ENCODE measurements at regions not wholly inside any gene's neighbourhood (a gene's known extent, or its start where the extent isn't known, plus 50 kb on each side); places are given as distances from the start of the nearest gene placed in this dataset.

DNA sequence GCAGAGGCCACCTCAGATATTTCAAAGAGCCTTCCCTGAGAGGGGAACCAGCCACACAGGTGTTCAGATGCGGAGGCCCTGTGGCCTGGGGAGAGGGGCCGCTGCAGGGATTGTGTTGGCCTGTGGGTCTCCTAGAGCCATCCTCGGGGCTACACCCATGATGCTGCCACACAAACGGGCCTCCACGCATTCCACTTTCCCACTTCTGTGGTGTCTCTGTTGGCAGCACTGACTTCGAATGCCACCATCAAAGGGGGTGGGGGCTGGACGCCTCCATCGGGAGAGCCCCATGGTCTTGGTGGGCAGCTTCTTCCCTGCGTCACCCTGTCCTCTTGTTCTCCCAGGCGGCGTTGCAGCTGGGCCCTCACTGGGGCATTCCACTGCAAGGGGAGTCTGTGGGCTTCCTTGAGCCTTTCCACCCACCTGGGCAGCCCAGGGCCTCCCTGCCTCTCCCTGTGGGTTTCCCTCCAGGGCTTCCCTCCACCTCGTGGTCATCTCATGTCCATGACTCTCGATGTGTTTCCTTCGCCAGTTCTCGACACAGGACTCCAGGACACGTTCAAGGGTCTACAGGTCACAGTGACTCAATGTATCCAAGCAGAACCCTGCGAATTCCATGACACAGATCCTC is 145.5 kb downstream of the ERMARD start:
- DNase-seq (ENCODE audit: insufficient read length, low spot score) (no peak), FAIRE-seq (no peak)
- TF ChIP-seq POLR2AphosphoS5 (IDR thresholded peaks at IDR 0.05; ENCODE audit: low read depth, low read length) (no peak), PAX5 (IDR thresholded peaks at IDR 0.05; ENCODE audit: insufficient read depth, low read length, severe bottlenecking) (no peak), SPI1 (IDR thresholded peaks at IDR 0.05; ENCODE audit: low read depth, low read length) (no peak), TAF1 (IDR thresholded peaks at IDR 0.05; ENCODE audit: low read depth, low read length) (no peak), POU2F2 (IDR thresholded peaks at IDR 0.05; ENCODE audit: low read depth, low read length) (no peak), POLR2A (IDR thresholded peaks at IDR 0.05; ENCODE audit: low read depth, low read length) (no peak)

DNA sequence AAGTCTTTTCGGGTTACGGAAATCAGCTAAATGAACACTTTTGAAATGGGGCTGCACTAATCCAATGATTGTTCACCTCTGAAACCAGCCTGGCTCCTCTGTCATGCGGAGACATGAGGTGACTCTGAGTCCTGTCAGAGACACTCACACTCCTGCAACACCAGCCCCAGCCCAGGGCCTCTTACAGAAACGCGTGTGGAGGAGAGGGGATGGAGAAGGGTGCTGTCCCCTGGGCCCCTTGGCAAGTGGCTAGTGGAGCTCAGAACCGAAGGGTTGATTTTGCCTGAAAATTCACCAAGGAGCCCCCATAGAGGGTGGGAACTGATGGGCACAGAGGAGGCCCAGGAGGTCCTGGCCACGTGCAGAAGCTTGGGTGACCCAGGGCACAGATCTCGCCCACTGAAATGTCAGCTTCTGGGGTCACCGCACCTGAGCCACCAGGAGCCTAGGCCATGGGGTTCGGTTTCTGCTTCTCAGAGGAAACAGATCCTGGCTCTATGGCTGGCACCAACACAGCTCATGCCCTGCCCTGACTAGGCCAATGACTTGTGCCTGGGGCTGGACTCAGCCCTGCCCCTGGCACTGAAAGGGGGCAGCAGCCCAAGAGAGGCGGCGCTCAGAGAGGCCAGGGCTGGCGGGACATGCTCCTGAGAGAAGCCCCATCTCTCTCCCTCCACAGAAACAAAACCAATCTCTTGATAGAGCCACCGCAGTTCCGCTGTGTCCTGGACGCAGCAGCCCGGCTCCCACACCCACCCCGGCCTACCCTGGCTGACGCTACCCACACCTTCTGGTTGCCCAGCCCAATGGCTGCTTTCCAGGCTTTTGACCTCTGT is 144.7 kb downstream of the ERMARD start:
- no peak for FAIRE-seq

GRCh38 chr6:169895000-169895759 is 143.8 kb downstream of the ERMARD start:
- FAIRE-seq = no peak
- DNase-seq (ENCODE audit: insufficient read length, low spot score) = no peak
- no peak for TF ChIP-seq PAX5 (IDR thresholded peaks at IDR 0.05; ENCODE audit: insufficient read depth, low read length, severe bottlenecking)
- TF ChIP-seq POLR2A (IDR thresholded peaks at IDR 0.05; ENCODE audit: low read depth, low read length) = no peak
- no peak for TF ChIP-seq SPI1 (IDR thresholded peaks at IDR 0.05; ENCODE audit: low read depth, low read length)
- TF ChIP-seq POLR2AphosphoS5 (IDR thresholded peaks at IDR 0.05; ENCODE audit: low read depth, low read length) = no peak
- no peak for TF ChIP-seq TAF1 (IDR thresholded peaks at IDR 0.05; ENCODE audit: low read depth, low read length)
- TF ChIP-seq POU2F2 (IDR thresholded peaks at IDR 0.05; ENCODE audit: low read depth, low read length) = no peak

More for the DNA sequence above, 144.7 kb downstream of the ERMARD start:
- TF ChIP-seq POU2F2 (IDR thresholded peaks at IDR 0.05; ENCODE audit: low read depth, low read length) (no peak), POLR2AphosphoS5 (IDR thresholded peaks at IDR 0.05; ENCODE audit: low read depth, low read length) (no peak), PAX5 (IDR thresholded peaks at IDR 0.05; ENCODE audit: insufficient read depth, low read length, severe bottlenecking) (no peak), TAF1 (IDR thresholded peaks at IDR 0.05; ENCODE audit: low read depth, low read length) (no peak), POLR2A (IDR thresholded peaks at IDR 0.05; ENCODE audit: low read depth, low read length) (no peak), SPI1 (IDR thresholded peaks at IDR 0.05; ENCODE audit: low read depth, low read length) (no peak)
- no peak for DNase-seq (ENCODE audit: insufficient read length, low spot score)

DNA sequence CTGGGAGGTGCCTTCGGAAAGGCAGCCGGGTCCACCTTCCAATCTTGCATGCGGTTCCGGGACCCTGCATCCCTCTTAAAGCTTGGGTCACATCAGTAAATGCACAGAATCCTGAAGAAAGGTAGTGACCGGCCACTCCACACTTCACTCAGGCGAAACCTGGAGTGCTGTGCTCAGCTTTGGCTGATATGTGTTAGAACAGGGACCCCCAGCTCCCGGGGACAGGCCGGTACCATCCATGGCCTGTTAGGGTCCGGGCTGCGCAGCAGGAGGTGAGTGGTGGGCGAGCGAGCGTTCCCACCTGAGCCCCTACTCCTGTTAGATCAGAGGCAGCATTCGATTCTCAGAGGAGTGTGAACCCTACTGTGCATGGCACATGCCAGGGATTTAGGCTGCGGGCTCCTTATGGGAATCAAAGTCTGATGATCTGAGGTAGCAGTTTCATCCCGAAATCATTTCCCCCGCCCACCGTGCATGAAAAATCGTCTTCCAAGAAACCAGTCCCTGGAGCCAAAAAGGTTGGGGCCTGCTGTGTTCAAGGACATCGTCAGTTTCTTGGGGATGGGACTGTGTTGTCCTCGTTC is 143.0 kb downstream of the ERMARD start:
- TF ChIP-seq POLR2A (IDR thresholded peaks at IDR 0.05; ENCODE audit: low read depth, low read length) (no peak), PAX5 (IDR thresholded peaks at IDR 0.05; ENCODE audit: insufficient read depth, low read length, severe bottlenecking) (no peak), POLR2AphosphoS5 (IDR thresholded peaks at IDR 0.05; ENCODE audit: low read depth, low read length) (no peak), POU2F2 (IDR thresholded peaks at IDR 0.05; ENCODE audit: low read depth, low read length) (no peak), SPI1 (IDR thresholded peaks at IDR 0.05; ENCODE audit: low read depth, low read length) (no peak), TAF1 (IDR thresholded peaks at IDR 0.05; ENCODE audit: low read depth, low read length) (no peak)
- FAIRE-seq (no peak), DNase-seq (ENCODE audit: insufficient read length, low spot score) (no peak)

DNA sequence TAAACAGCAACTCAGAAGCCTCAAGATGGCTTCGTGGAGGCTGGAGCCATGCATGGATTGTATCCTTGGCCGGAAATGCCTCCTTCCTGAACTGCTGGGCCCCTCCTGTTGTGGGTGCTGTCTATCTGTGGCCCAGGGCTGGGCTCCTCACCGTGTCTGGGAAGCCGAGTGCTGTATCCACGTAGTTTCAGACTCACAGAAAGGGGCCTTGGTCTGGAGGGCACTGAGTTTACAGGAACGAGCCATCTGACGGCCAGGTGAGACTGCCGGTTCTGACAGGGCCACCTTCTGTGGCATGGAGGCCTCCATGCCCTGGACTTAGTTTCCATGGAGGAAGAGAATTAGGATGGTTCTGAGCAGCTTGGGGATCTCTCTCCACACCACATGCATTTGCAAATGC is 142.2 kb downstream of the ERMARD start:
- TF ChIP-seq SPI1 (IDR thresholded peaks at IDR 0.05; ENCODE audit: low read depth, low read length) (no peak), POLR2AphosphoS5 (IDR thresholded peaks at IDR 0.05; ENCODE audit: low read depth, low read length) (no peak), PAX5 (IDR thresholded peaks at IDR 0.05; ENCODE audit: insufficient read depth, low read length, severe bottlenecking) (no peak), POU2F2 (IDR thresholded peaks at IDR 0.05; ENCODE audit: low read depth, low read length) (no peak), TAF1 (IDR thresholded peaks at IDR 0.05; ENCODE audit: low read depth, low read length) (no peak), POLR2A (IDR thresholded peaks at IDR 0.05; ENCODE audit: low read depth, low read length) (no peak)

GRCh38 chr6:169891846-169892245 is 140.4 kb downstream of the ERMARD start:
- FAIRE-seq (no peak), DNase-seq (ENCODE audit: insufficient read length, low spot score) (no peak)
- TF ChIP-seq PAX5 (IDR thresholded peaks at IDR 0.05; ENCODE audit: insufficient read depth, low read length, severe bottlenecking) (no peak), POLR2A (IDR thresholded peaks at IDR 0.05; ENCODE audit: low read depth, low read length) (no peak), TAF1 (IDR thresholded peaks at IDR 0.05; ENCODE audit: low read depth, low read length) (no peak), POLR2AphosphoS5 (IDR thresholded peaks at IDR 0.05; ENCODE audit: low read depth, low read length) (no peak), SPI1 (IDR thresholded peaks at IDR 0.05; ENCODE audit: low read depth, low read length) (no peak), POU2F2 (IDR thresholded peaks at IDR 0.05; ENCODE audit: low read depth, low read length) (no peak)

More for the DNA sequence above, 142.2 kb downstream of the ERMARD start:
- DNase-seq (ENCODE audit: insufficient read length, low spot score) (no peak), FAIRE-seq (no peak)

DNA sequence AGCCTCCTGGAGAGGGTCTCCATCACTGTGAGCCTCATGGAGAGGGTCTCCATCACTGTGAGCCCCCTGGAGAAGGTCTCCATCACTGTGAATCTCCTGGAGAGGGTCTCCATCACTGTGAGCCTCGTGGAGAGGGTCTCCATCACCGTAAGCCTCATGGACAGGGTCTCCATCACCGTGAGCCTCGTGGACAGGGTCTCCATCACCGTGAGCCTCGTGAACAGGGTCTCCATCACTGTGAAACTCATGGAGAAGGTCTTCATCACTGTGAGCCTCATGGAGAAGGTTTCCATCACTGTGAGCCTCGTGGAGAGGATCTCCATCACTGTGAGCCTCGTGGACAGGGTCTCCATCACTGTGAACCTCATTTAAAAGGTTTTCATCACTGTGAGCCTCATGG is 140.0 kb downstream of the ERMARD start:
- no peak for DNase-seq (ENCODE audit: insufficient read length, low spot score)
- no peak for FAIRE-seq
- no peak for TF ChIP-seq SPI1 (IDR thresholded peaks at IDR 0.05; ENCODE audit: low read depth, low read length)
- no peak for TF ChIP-seq POLR2AphosphoS5 (IDR thresholded peaks at IDR 0.05; ENCODE audit: low read depth, low read length)
- TF ChIP-seq TAF1 (IDR thresholded peaks at IDR 0.05; ENCODE audit: low read depth, low read length) = no peak
- no peak for TF ChIP-seq POU2F2 (IDR thresholded peaks at IDR 0.05; ENCODE audit: low read depth, low read length)
- no peak for TF ChIP-seq PAX5 (IDR thresholded peaks at IDR 0.05; ENCODE audit: insufficient read depth, low read length, severe bottlenecking)
- no peak for TF ChIP-seq POLR2A (IDR thresholded peaks at IDR 0.05; ENCODE audit: low read depth, low read length)

DNA sequence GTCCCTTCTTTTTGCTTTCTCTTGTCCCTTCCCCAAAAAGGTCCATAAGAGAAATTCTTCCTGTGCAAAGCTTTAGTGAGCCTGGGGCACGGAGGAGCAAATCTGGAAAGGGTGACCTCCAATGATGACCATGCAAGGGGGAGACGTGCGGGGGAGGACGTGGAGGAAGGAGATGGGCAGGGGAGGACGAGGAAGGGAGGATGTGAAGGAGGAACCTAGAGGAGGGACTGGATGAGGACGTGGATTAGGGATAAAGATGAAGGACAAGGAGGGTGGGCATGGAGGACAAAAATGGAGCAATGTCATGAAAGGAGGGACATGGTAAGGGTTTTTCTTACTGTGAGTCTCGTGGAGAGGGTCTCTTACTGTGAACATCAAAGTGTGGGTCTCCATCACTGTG is 139.5 kb downstream of the ERMARD start:
- FAIRE-seq = no peak
- TF ChIP-seq POLR2A (IDR thresholded peaks at IDR 0.05; ENCODE audit: low read depth, low read length) = no peak
- no peak for TF ChIP-seq SPI1 (IDR thresholded peaks at IDR 0.05; ENCODE audit: low read depth, low read length)
- no peak for TF ChIP-seq TAF1 (IDR thresholded peaks at IDR 0.05; ENCODE audit: low read depth, low read length)
- TF ChIP-seq PAX5 (IDR thresholded peaks at IDR 0.05; ENCODE audit: insufficient read depth, low read length, severe bottlenecking) = no peak
- no peak for TF ChIP-seq POLR2AphosphoS5 (IDR thresholded peaks at IDR 0.05; ENCODE audit: low read depth, low read length)
- no peak for TF ChIP-seq POU2F2 (IDR thresholded peaks at IDR 0.05; ENCODE audit: low read depth, low read length)
- no peak for DNase-seq (ENCODE audit: insufficient read length, low spot score)
